IMR-90 (cell line): ENCODE measurements at regions not wholly inside any gene's neighbourhood (a gene's known extent, or its start where the extent isn't known, plus 50 kb on each side); places are given as distances from the start of the nearest gene placed in this dataset.

ENCODE experiments used
- ATAC-seq: fragments of 200-7000 bp; cut with Tn5 transposase; 2 replicates; pipeline ENCODE4 v1.9.1; 2020; ENCODE audit warnings: low read depth, mild to moderate bottlenecking, moderate library complexity
- BruUV-seq: library from RNA; stranded (reverse); fragments of 400-500 nt; replicated peaks from 2 replicates; lab custom pipeline; 2021; lab: Mats Ljungman, UMichigan
- CTCF ChIA-PET: fragments of 300-600 bp; formaldehyde crosslinking; extraction: SDS; loops from one replicate; lab custom pipeline; 2021; ENCODE audit warnings: antibody characterized with exemption; lab: Yijun Ruan, JAX
- POLR2A ChIA-PET: fragments of 300-600 bp; sonication (Branson Sonifier 250); formaldehyde crosslinking; loops from one replicate; lab custom pipeline; 2022; ENCODE audit warnings: antibody characterized with exemption; ENCODE audit not compliant: unreplicated experiment; lab: Charles Lee
- DNase-seq: peaks from one replicate; pipeline ENCODE4 v3.0.0; 2013
- H2AFZ ChIP-seq: replicated peaks from 2 replicates; pipeline ENCODE3; 2013; ENCODE audit warnings: low read length, mild to moderate bottlenecking; ENCODE audit not compliant: poor library complexity
- H2AK5ac ChIP-seq: 2 replicates; pipeline ENCODE4 v1.6.1; 2013; ENCODE audit warnings: low read depth, low read length, inconsistent platforms
- H2AK9ac ChIP-seq: replicated peaks from 2 replicates; pipeline ENCODE3; 2013; ENCODE audit warnings: mild to moderate bottlenecking, low read depth, low read length, moderate library complexity; ENCODE audit not compliant: poor library complexity
- H2BK120ac ChIP-seq: 2 replicates; pipeline ENCODE4 v1.6.1; 2013; ENCODE audit warnings: low read depth, low read length, inconsistent platforms
- H2BK15ac ChIP-seq: 3 replicates; pipeline ENCODE4 v1.6.1; 2013; ENCODE audit warnings: low read depth, low read length, inconsistent platforms
- H2BK20ac ChIP-seq: 2 replicates; pipeline ENCODE4 v1.6.1; 2013; ENCODE audit warnings: low read depth, mild to moderate bottlenecking, inconsistent platforms, low read length, moderate library complexity
- H2BK5ac ChIP-seq: 2 replicates; pipeline ENCODE4 v1.6.1; 2013; ENCODE audit warnings: mild to moderate bottlenecking, low read depth, low read length, inconsistent platforms; ENCODE audit not compliant: poor library complexity, severe bottlenecking
- H3K14ac ChIP-seq: replicated peaks from 2 replicates; pipeline ENCODE4 v1.6.1; 2013; ENCODE audit warnings: low read depth, low read length, inconsistent platforms
- H3K18ac ChIP-seq: 2 replicates; pipeline ENCODE4 v1.6.1; 2013; ENCODE audit warnings: low read depth, low read length, control low read depth
- H3K23ac ChIP-seq: 2 replicates; pipeline ENCODE4 v1.6.1; 2013; ENCODE audit warnings: low read depth, low read length, inconsistent platforms
- H3K27ac ChIP-seq: 2 replicates; pipeline ENCODE4 v1.5.1; 2013; ENCODE audit warnings: mild to moderate bottlenecking, control low read depth, low read length; ENCODE audit not compliant: insufficient read depth
- H3K27me3 ChIP-seq: 2 replicates; pipeline ENCODE4 v1.6.1; 2013; ENCODE audit warnings: low read length; ENCODE audit not compliant: control insufficient read depth, insufficient read depth
- H3K36me3 ChIP-seq: 2 replicates; pipeline ENCODE4 v1.6.1; 2013; ENCODE audit warnings: low read length, mixed read lengths; ENCODE audit not compliant: control insufficient read depth, insufficient read depth
- H3K4ac ChIP-seq: 2 replicates; pipeline ENCODE4 v1.6.1; 2013; ENCODE audit warnings: low read depth, low read length, inconsistent platforms
- H3K4me1 ChIP-seq: 2 replicates; pipeline ENCODE4 v1.6.1; 2013; ENCODE audit warnings: low read length, mixed read lengths; ENCODE audit not compliant: control insufficient read depth, insufficient read depth
- H3K4me2 ChIP-seq: 2 replicates; pipeline ENCODE4 v1.6.1; 2013; ENCODE audit warnings: low read depth, mild to moderate bottlenecking, control low read depth, low read length, moderate library complexity
- H3K4me3 ChIP-seq: 2 replicates; pipeline ENCODE4 v1.5.1; 2013; ENCODE audit warnings: low read depth, mild to moderate bottlenecking, control low read depth, low read length, moderate library complexity; ENCODE audit not compliant: insufficient read depth
- H3K56ac ChIP-seq: 2 replicates; pipeline ENCODE4 v1.6.1; 2013; ENCODE audit warnings: low read length, inconsistent platforms; ENCODE audit not compliant: insufficient read depth; ENCODE audit errors: extremely low read depth
- H3K79me1 ChIP-seq, 2 experiments: 2 replicates each; pipeline ENCODE4 v1.6.1; 2013; ENCODE audit warnings: low read length in 2 of 2, inconsistent platforms in 1 of 2, low read depth in 1 of 2
- H3K9ac ChIP-seq: 2 replicates; pipeline ENCODE4 v1.6.1; 2013; ENCODE audit warnings: low read depth, low read length, control low read depth
- H3K9me1 ChIP-seq: 2 replicates; pipeline ENCODE4 v1.6.1; 2013; ENCODE audit warnings: low read length, inconsistent platforms; ENCODE audit not compliant: insufficient read depth
- H3K9me3 ChIP-seq: 2 replicates; pipeline ENCODE4 v1.6.1; 2013; ENCODE audit warnings: low read length; ENCODE audit not compliant: control insufficient read depth, insufficient read depth
- H4K20me1 ChIP-seq: 2 replicates; pipeline ENCODE4 v1.6.1; 2013; ENCODE audit warnings: low read length, inconsistent platforms; ENCODE audit not compliant: insufficient read depth
- H4K5ac ChIP-seq: 2 replicates; pipeline ENCODE4 v1.6.1; 2013; ENCODE audit warnings: mild to moderate bottlenecking, low read depth, low read length, control low read depth
- H4K8ac ChIP-seq, 2 experiments: 2 replicates each; pipeline ENCODE4 v1.6.1; 2013; ENCODE audit warnings: low read depth in 2 of 2, low read length in 2 of 2, control low read depth in 1 of 2, inconsistent platforms in 1 of 2
- H4K91ac ChIP-seq: 2 replicates; pipeline ENCODE4 v1.6.1; 2013; ENCODE audit warnings: low read depth, low read length, inconsistent platforms; ENCODE audit not compliant: insufficient read depth
- BHLHE40 ChIP-seq: fragments of 150-350 bp; IDR thresholded peaks from 2 replicates; pipeline ENCODE4 v1.6.1; 2016; ENCODE audit warnings: mild to moderate bottlenecking, low read depth, low read length
- CEBPB ChIP-seq: IDR thresholded peaks from 2 replicates; pipeline ENCODE4 v1.6.1; 2012; ENCODE audit warnings: low read depth, low read length, improper control_type of control experiment
- CHD1 ChIP-seq: IDR thresholded peaks from 2 replicates; pipeline ENCODE4 v1.6.1; 2012; ENCODE audit warnings: low read depth, low read length, improper control_type of control experiment
- CTCF ChIP-seq: conservative IDR thresholded peaks from 2 replicates; pipeline ENCODE4 v1.5.1; 2012; ENCODE audit warnings: mild to moderate bottlenecking, low read depth, low read length, improper control_type of control experiment
- ELK1 ChIP-seq: fragments of 150-350 bp; IDR thresholded peaks from 2 replicates; pipeline ENCODE4 v1.6.1; 2016; ENCODE audit warnings: low read depth, mild to moderate bottlenecking, low read length, moderate library complexity, borderline replicate concordance
- MAFK ChIP-seq: IDR thresholded peaks from 2 replicates; pipeline ENCODE4 v1.6.1; 2012; ENCODE audit warnings: low read depth, low read length, improper control_type of control experiment
- MXI1 ChIP-seq: IDR thresholded peaks from 2 replicates; pipeline ENCODE4 v1.6.1; 2012; ENCODE audit warnings: low read depth, mild to moderate bottlenecking, low read length, moderate library complexity, borderline replicate concordance
- NFE2L2 ChIP-seq: fragments of 150-350 bp; IDR thresholded peaks from 2 replicates; pipeline ENCODE4 v1.6.1; 2016; ENCODE audit warnings: low read depth, mild to moderate bottlenecking, low read length
- POLR2A ChIP-seq: IDR thresholded peaks from 2 replicates; pipeline ENCODE4 v1.6.1; 2012; ENCODE audit warnings: mild to moderate bottlenecking, low read depth, low read length
- RAD21 ChIP-seq: IDR thresholded peaks from 2 replicates; pipeline ENCODE4 v1.6.1; 2012; ENCODE audit warnings: low read length, improper control_type of control experiment
- RCOR1 ChIP-seq: IDR thresholded peaks from 2 replicates; pipeline ENCODE4 v1.6.1; 2012; ENCODE audit warnings: mild to moderate bottlenecking, low read length, improper control_type of control experiment; ENCODE audit not compliant: insufficient replicate concordance
- SMC3 ChIP-seq: fragments of 150-350 bp; IDR thresholded peaks from 2 replicates; pipeline ENCODE4 v1.6.1; 2016; ENCODE audit warnings: low read depth, mild to moderate bottlenecking, antibody characterized with exemption, low read length, moderate library complexity
- USF2 ChIP-seq: fragments of 150-350 bp; IDR thresholded peaks from 2 replicates; pipeline ENCODE4 v1.6.1; 2017; ENCODE audit warnings: mild to moderate bottlenecking, antibody characterized with exemption, low read length, low read depth
- WGBS, 2 experiments: methylation state at CpG; one replicate each; pipeline versions ENCODE4 v1.1.5 to v1.1.7; 2013; ENCODE audit warnings: missing lambda C conversion rate in 2 of 2; ENCODE audit not compliant: insufficient read length in 1 of 2; ENCODE audit errors: extremely low coverage in 2 of 2; 5-methylcytosine and 5-hydroxymethylcytosine counted together
- dilution Hi-C: fragments of 300-500 bp; cut with HindIII; formaldehyde crosslinking; loops from one replicate; pipeline ENCODE4 v1.14.3; 2018; ENCODE audit warnings: low sequenced_read_pairs; ENCODE audit not compliant: unreplicated experiment
- in situ Hi-C: fragments of 300-500 bp; cut with MboI; formaldehyde crosslinking; loops from 3 replicates; pipeline ENCODE4 v1.14.3; 2019; ENCODE audit warnings: low sequenced_read_pairs, inconsistent platforms, mixed read lengths
- intact Hi-C: fragments of 100-400 bp; cut with micrococcal nuclease; formaldehyde crosslinking; loops from 2 replicates; pipeline ENCODE4 v1.10.0; 2022

- CTCF ChIA-PET = no interaction called here
- no TSS peak for BruUV-seq
- H3K4me3 ChIP-seq = no peak overlapping the region
- no peak overlapping the region for H4K91ac ChIP-seq
- no peaks in the 10 kb centered on the region for H4K20me1 ChIP-seq
- no peaks in the 10 kb centered on the region for H3K9me1 ChIP-seq
- H3K14ac ChIP-seq = no peak overlapping the region
- POLR2A ChIA-PET = no interaction called here
- no peak overlapping the region for H3K9ac ChIP-seq
- H3K56ac ChIP-seq = no peak overlapping the region
- intact Hi-C loops = no loop called here
- H2AK9ac ChIP-seq = no peak overlapping the region
- H2BK15ac ChIP-seq = no peak overlapping the region
- no peaks in the 10 kb centered on the region for H3K27me3 ChIP-seq
- H3K9me3 ChIP-seq = peaks cover 2% of the 10 kb centered on the region; the same call in 1 of the 2 replicates
- H2AK5ac ChIP-seq = no peak overlapping the region
- H2AFZ ChIP-seq = no peak overlapping the region
- H2BK5ac ChIP-seq = no peak overlapping the region
- no peak overlapping the region for H2BK20ac ChIP-seq
- TF ChIP-seq POLR2A (no peak), MAFK (no peak), CTCF (no peak), CEBPB (no peak), USF2 (no peak), NFE2L2 (no peak), CHD1 (no peak), RCOR1 (no peak), SMC3 (no peak), ELK1 (no peak), BHLHE40 (no peak), MXI1 (no peak), RAD21 (no peak)
- no CpG with 5 or more reads among the region's 5 CpGs for WGBS, 2 experiments
- H3K79me1 ChIP-seq = no peaks in the 10 kb centered on the region
- no peak overlapping the region for H4K8ac ChIP-seq
- DNase-seq (no peak), ATAC-seq (no peak)
- no peak overlapping the region for H3K4me2 ChIP-seq
- no peak overlapping the region for H2BK120ac ChIP-seq
- H4K5ac ChIP-seq = no peak overlapping the region
- no peak overlapping the region for H3K27ac ChIP-seq
- H3K4me1 ChIP-seq = no peaks in the 10 kb centered on the region
- H3K18ac ChIP-seq = no peak overlapping the region
- no peak overlapping the region for H3K23ac ChIP-seq
- no peak overlapping the region for H3K4ac ChIP-seq
- in situ Hi-C loops = loop anchor here (25.0 kb wide), 1 partner anchor 105 kb away; no protein-coding TSS in a partner anchor
- dilution Hi-C loops = no loop called here
- H3K36me3 ChIP-seq = no peaks in the 10 kb centered on the region
These were observed 589.9 kb downstream of the TAFA4 start for GRCh38 chr3:68342426-68342825.
